OCI-LY7 (cell line): ENCODE measurements at regions not wholly inside any gene's neighbourhood (a gene's known extent, or its start where the extent isn't known, plus 50 kb on each side); places are given as distances from the start of the nearest gene placed in this dataset.

ENCODE experiments used
- BruUV-seq: library from RNA; stranded (reverse); fragments of 400-500 nt; replicated peaks from 2 replicates; lab custom pipeline; 2021; lab: Mats Ljungman, UMichigan
- CTCF ChIA-PET: fragments of 300-600 bp; sonication (Branson Sonifier 250); formaldehyde crosslinking; loops from one replicate; lab custom pipeline; 2022; ENCODE audit warnings: antibody characterized with exemption; ENCODE audit not compliant: unreplicated experiment; lab: Charles Lee
- POLR2A ChIA-PET: fragments of 300-600 bp; sonication (Branson Sonifier 250); formaldehyde crosslinking; loops from one replicate; lab custom pipeline; 2022; ENCODE audit warnings: antibody characterized with exemption; lab: Charles Lee
- DNase-seq: peaks from one replicate; pipeline ENCODE4 v3.0.0-alpha.2; 2015; ENCODE audit warnings: low spot score
- H2AFZ ChIP-seq: fragments of 200-600 bp; sonication (generic), shearing (Covaris generic); 2 replicates; pipeline ENCODE4 v1.6.1; 2014; ENCODE audit warnings: mild to moderate bottlenecking, antibody characterized with exemption, low read length, moderate library complexity
- H3K27ac ChIP-seq: fragments of 200-600 bp; sonication (generic); 2 replicates; pipeline ENCODE4 v1.5.1; 2014; ENCODE audit warnings: mixed run types, low read depth, mild to moderate bottlenecking, moderate library complexity, low read length, inconsistent platforms; ENCODE audit not compliant: poor library complexity, severe bottlenecking
- H3K36me3 ChIP-seq: fragments of 200-600 bp; sonication (generic); 2 replicates; pipeline ENCODE4 v1.6.1; 2014; ENCODE audit warnings: mild to moderate bottlenecking, antibody characterized with exemption, low read length, moderate library complexity, mixed read lengths; ENCODE audit not compliant: insufficient read depth
- H3K4me1 ChIP-seq: fragments of 200-600 bp; sonication (generic); 2 replicates; pipeline ENCODE4 v1.5.1; 2014; ENCODE audit warnings: mild to moderate bottlenecking, low read length; ENCODE audit not compliant: insufficient read depth, poor library complexity, severe bottlenecking
- H3K4me2 ChIP-seq: fragments of 200-600 bp; sonication (generic); 2 replicates; pipeline ENCODE4 v1.6.1; 2014; ENCODE audit warnings: mild to moderate bottlenecking, low read length
- H3K4me3 ChIP-seq: fragments of 200-600 bp; sonication (generic); 2 replicates; pipeline ENCODE4 v1.5.1; 2014; ENCODE audit warnings: mild to moderate bottlenecking, low read depth, low read length; ENCODE audit not compliant: poor library complexity, severe bottlenecking
- H3K79me2 ChIP-seq: fragments of 200-600 bp; sonication (generic); 2 replicates; pipeline ENCODE4 v1.6.1; 2016; ENCODE audit warnings: low read depth, mild to moderate bottlenecking, low read length, moderate library complexity, mixed read lengths; ENCODE audit not compliant: insufficient read depth
- H3K9me2 ChIP-seq: fragments of 200-600 bp; sonication (generic); 2 replicates; pipeline ENCODE4 v1.6.1; 2016; ENCODE audit warnings: mild to moderate bottlenecking, low read length, mixed read lengths; ENCODE audit not compliant: insufficient read depth
- H3K9me3 ChIP-seq: fragments of 200-600 bp; sonication (generic); 2 replicates; pipeline ENCODE4 v1.6.1; 2014; ENCODE audit warnings: mild to moderate bottlenecking, mixed run types, low read length, mixed read lengths
- H4K20me1 ChIP-seq: fragments of 200-600 bp; sonication (generic); 2 replicates; pipeline ENCODE4 v1.6.1; 2014; ENCODE audit warnings: mild to moderate bottlenecking, antibody characterized with exemption, low read length, moderate library complexity, mixed read lengths; ENCODE audit not compliant: insufficient read depth
- EZH2phosphoT487 ChIP-seq: fragments of 200-600 bp; sonication (generic); IDR thresholded peaks from 2 replicates; pipeline ENCODE4 v1.6.1; 2018; ENCODE audit warnings: low read depth, borderline replicate concordance, mild to moderate bottlenecking, mixed run types, antibody characterized with exemption, low read length, moderate library complexity, mixed read lengths
- intact Hi-C: fragments of 100-400 bp; cut with micrococcal nuclease; formaldehyde crosslinking; loops from one replicate; pipeline ENCODE4 v1.10.0; 2022; ENCODE audit not compliant: unreplicated experiment
- TF ChIP-seq, protein P1 (sequence below): fragments of 200-600 bp; sonication (generic); conservative IDR thresholded peaks from 2 replicates; pipeline ENCODE4 v1.5.1; 2014; ENCODE audit warnings: mild to moderate bottlenecking, antibody characterized with exemption, low read length, moderate library complexity, mixed read lengths

- TF ChIP-seq EZH2phosphoT487: no peak
- TF ChIP-seq, protein P1, sequence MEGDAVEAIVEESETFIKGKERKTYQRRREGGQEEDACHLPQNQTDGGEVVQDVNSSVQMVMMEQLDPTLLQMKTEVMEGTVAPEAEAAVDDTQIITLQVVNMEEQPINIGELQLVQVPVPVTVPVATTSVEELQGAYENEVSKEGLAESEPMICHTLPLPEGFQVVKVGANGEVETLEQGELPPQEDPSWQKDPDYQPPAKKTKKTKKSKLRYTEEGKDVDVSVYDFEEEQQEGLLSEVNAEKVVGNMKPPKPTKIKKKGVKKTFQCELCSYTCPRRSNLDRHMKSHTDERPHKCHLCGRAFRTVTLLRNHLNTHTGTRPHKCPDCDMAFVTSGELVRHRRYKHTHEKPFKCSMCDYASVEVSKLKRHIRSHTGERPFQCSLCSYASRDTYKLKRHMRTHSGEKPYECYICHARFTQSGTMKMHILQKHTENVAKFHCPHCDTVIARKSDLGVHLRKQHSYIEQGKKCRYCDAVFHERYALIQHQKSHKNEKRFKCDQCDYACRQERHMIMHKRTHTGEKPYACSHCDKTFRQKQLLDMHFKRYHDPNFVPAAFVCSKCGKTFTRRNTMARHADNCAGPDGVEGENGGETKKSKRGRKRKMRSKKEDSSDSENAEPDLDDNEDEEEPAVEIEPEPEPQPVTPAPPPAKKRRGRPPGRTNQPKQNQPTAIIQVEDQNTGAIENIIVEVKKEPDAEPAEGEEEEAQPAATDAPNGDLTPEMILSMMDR: peak; percentile 81
- DNase-seq: peak; percentile 27
- Histone ChIP-seq H2AFZ (no peak overlapping the region), H4K20me1 (no peaks in the 10 kb centered on the region), H3K79me2 (no peaks in the 10 kb centered on the region), H3K9me2 (no peaks in the 10 kb centered on the region), H3K36me3 (no peaks in the 10 kb centered on the region), H3K4me3 (no peak overlapping the region), H3K4me2 (no peak overlapping the region), H3K9me3 (no peaks in the 10 kb centered on the region), H3K27ac (no peak overlapping the region), H3K4me1 (no peaks in the 10 kb centered on the region)
- intact Hi-C loops: no loop called here
- ChIA-PET POLR2A (no interaction called here), CTCF (no interaction called here)
- BruUV-seq: no TSS peak
Observed at GRCh38 chr7:80060218-80060806, 74.3 kb upstream of the GNAI1 start.

- H4K20me1 ChIP-seq: no peaks in the 10 kb centered on the region
- H3K9me3 ChIP-seq: no peaks in the 10 kb centered on the region
- BruUV-seq: no TSS peak
- intact Hi-C loops: loop anchor here (5.0 kb wide), 1 partner anchor 395 kb away; no protein-coding TSS in a partner anchor
- no peaks in the 10 kb centered on the region for H3K4me1 ChIP-seq
- no peak overlapping the region for H3K4me3 ChIP-seq
- ChIA-PET CTCF (no interaction called here), POLR2A (interaction anchor here (0.6 kb wide), 1 partner anchor 91 kb away, joined by 4 read pairs; no protein-coding TSS in a partner anchor)
- DNase-seq: no peak
- no peak overlapping the region for H2AFZ ChIP-seq
- TF ChIP-seq EZH2phosphoT487: no peak
- no peaks in the 10 kb centered on the region for H3K9me2 ChIP-seq
- H3K36me3 ChIP-seq: no peaks in the 10 kb centered on the region
- H3K4me2 ChIP-seq: no peak overlapping the region
- H3K79me2 ChIP-seq: no peaks in the 10 kb centered on the region
- no peak overlapping the region for H3K27ac ChIP-seq
Observed at GRCh38 chr7:80057488-80057887, 77.1 kb upstream of the GNAI1 start.

DNA sequence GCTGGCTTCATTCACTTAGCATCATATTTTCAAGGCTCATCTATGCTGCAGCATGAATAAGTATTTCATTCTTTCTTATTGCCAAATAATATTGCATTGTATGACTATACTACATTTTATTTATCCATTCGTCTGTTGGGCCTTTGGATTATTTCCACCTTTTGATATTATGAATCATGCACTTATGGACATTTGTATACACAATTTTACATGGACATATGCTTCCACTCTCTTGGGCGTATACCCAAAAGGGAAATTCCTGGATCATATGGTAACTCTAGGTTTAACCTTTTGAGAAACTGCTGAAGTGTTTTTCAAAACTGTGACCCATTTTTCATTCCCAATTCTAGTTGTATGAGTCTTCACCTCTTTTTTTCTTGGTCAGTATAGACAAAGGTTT is 80.3 kb upstream of the GNAI1 start:
- CTCF ChIA-PET: interaction anchor here (0.5 kb wide), 1 partner anchor 65 kb away, joined by 3 read pairs; no protein-coding TSS in a partner anchor
- H2AFZ ChIP-seq: no peak overlapping the region
- no peaks in the 10 kb centered on the region for H3K4me1 ChIP-seq
- intact Hi-C loops: no loop called here
- H3K4me3 ChIP-seq: no peak overlapping the region
- POLR2A ChIA-PET: no interaction called here
- H3K79me2 ChIP-seq: no peaks in the 10 kb centered on the region
- TF ChIP-seq EZH2phosphoT487: no peak
- TF ChIP-seq, protein P1: no peak
- H3K4me2 ChIP-seq: no peak overlapping the region
- no peak for DNase-seq
- H4K20me1 ChIP-seq: no peaks in the 10 kb centered on the region
- no peaks in the 10 kb centered on the region for H3K9me3 ChIP-seq
- no TSS peak for BruUV-seq
- no peaks in the 10 kb centered on the region for H3K9me2 ChIP-seq
- H3K27ac ChIP-seq: no peak overlapping the region
- H3K36me3 ChIP-seq: no peaks in the 10 kb centered on the region
